ENCODE measurements at regions not wholly inside any gene's neighbourhood (a gene's known extent, or its start where the extent isn't known, plus 50 kb on each side); places are given as distances from the start of the nearest gene placed in this dataset.

DNA sequence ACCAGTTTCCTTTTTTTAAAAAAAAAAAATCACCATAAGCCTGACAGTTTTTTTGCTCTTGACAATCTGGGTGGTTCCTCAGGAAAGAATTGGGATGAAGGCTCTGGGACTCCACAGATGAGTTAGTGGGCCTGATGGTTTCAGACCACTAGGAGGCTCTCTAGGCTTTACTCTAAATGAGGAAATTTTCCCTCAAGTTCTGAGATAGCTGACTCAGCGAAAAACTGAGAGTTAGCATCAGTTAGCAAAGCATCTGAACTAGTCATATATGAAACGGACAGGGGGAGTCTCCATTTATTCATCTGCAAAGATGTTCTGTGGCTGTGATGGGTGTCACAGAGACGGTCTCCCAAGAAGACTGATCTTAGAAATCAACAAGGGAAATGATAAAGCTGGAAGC is 314.3 kb upstream of the OR4E1 start:
- peak; percentile 50 for DNase-seq (ENCODE audit: low spot score)

DNA sequence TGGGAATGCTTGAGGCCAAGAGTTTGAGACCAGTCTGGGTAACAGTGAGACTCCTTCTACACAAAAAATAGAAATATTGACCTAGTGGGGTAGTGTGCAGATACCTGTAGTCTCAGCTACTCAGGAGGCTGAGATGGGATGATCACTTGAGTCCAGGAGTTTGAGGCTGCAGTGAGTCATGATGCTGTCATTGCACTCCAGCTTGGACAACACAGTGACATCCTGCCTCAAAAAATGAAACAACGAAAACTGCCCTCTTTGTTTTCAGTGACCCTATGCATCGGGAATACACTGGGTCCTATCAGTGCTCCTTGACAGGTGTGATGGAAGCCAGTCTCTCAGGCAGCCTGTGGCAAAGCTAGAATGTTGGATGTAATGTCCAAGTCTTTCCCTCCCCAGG is 311.5 kb upstream of the OR4E1 start:
- DNase-seq (ENCODE audit: low spot score), result no peak

DNA sequence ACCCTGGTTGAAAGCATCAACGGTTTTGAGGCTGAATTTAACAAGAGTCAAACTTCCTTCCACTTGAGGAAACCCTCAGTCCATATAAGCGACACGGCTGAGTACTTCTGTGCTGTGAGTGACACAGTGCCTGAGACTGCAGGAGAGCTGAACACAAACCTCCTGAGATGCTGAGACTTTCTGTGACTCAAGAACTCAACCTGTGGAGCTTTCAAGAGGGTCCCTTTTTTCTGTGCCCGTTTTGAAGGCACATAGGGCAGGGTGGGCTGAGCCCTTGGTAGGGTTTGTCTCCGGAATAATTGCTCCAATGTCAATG is 305.3 kb upstream of the OR4E1 start:
- DNase-seq (ENCODE audit: low spot score), result no peak

DNA sequence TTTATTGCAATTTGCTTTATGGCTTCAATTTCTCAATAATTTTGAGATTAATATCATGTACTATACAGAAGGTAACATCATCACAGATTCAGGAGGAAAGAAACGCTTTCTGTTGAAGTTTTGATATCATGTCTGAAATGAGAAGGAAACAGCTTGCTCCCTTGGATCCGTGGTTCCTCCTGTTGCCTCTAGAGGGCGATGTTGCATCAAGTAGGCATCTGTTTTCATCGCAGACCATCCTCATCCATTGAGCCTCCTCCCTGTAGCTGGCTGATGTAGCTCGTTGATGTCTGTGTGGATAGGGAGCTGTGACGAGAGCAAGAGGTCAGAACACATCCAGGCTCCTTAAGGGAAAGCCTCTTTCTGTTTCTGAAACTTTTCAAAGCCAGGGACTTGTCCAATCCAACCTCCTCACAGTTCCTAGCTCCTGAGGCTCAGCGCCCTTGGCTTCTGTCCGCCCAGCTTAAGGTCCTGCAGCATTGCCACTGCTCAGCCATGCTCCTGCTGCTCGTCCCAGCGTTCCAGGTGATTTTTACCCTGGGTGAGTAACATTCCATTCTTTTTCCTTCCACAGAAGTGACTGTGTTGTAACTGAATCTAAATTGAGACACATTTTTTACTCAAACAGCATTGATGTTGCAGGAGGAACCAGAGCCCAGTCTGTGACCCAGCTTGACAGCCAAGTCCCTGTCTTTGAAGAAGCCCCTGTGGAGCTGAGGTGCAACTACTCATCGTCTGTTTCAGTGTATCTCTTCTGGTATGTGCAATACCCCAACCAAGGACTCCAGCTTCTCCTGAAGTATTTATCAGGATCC is 304.8 kb upstream of the OR4E1 start:
- DNase-seq (ENCODE audit: low spot score), result peak; percentile 49

- DNase-seq (ENCODE audit: low spot score), result no peak
These were observed 301.1 kb upstream of the OR4E1 start for GRCh38 chr14:21974741-21975140.

DNA sequence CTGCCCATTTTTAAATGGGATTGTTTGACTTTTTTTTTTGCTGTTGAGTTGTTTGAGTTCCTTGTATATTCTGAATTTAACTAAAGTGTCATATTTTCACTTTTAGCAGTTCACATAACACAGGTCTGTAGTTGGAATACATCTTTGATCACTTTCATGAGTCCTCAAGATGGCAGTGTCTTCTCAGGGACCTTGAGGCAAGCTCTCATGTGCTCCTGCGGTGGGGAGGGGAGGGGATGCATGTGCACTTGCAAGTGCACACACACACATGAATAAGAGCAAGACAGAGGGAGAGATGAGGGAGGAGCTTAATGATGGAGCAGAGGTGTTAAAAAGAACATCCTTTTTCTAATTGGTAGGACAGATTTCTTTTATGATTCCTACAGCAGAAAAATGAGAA is 291.4 kb upstream of the OR4E1 start:
- DNase-seq (ENCODE audit: low spot score), result no peak

DNA sequence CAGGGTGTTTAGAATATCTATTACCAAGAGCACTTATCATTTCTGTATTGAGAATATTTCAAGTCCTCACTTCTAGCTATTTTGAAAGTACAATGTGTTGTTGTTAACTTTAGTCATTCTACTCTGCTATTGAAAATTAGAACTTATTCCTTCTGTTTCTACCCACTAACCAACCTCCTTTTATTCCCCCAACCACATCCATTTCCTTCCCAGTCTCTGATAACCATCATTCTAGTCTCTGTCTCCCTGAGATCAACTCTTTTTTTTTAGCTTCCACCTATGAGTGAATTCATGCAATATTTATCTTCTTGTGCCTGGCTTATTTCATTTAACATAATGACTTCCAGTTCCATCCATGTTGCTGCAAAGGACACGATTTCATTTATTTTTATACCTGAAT is 290.6 kb upstream of the OR4E1 start:
- DNase-seq (ENCODE audit: low spot score), result no peak

GRCh38 chr14:21960636-21961035 is 287.0 kb upstream of the OR4E1 start:
- DNase-seq (ENCODE audit: low spot score), result no peak

DNA sequence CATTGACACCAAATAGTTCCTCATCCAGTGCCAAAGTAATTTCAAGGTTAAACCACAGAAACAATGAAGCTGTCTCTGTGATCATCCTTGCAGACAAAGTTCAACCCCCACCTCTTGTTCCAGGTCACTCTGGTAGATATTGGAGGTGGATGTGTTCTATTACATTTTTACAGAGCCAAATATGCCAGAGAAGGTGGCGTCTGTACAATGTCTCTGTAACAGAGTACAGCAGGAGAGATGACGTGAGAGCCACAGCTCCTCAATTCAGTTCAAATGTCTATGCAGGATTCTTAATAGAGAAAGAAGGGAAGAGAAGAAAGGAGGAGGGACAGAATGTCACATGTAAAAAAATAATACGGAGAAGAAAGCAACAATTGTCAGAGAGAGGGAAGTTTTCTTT is 268.3 kb upstream of the OR4E1 start:
- DNase-seq (ENCODE audit: low spot score), result no peak

GRCh38 chr14:21940887-21941856 is 267.6 kb upstream of the OR4E1 start:
- peak; percentile 40 for DNase-seq (ENCODE audit: low spot score)

DNA sequence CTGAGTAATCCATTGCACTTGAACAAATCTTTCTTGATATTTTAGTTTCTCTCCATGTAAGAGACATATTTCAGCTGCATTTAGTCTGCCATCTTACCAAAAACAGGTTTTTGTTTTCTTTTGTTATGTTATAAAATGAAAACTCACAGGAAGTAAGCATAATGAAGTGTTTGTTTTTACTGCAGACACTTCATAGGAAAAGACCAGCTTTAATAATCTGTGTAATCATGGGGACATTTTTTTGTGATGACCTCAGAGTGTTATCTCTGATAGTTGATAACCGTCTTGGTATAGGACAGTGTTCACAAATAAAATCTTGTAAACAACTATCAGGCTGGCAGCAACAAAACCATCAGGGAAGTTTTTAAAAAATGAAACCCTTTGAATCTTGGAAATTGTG is 266.2 kb upstream of the OR4E1 start:
- DNase-seq (ENCODE audit: low spot score), result no peak

DNA sequence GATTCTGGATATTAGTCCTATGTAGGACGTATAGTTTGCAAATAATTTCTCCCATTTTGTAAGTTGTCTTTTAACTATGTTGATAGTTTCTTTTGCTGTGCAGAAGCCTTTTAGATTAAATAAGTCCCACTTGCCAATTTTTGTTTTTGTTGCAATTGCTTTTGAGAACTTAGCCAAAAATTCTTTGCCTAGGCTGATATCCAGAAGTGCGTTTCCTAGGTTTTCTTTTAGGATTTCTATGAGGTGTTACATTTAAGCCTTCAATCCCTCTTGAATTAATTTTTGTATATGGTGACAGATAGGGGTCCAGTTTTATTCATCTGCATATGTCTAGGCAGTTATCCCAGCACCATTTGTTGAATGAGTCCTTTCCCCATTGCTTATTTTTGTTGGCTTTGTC is 264.4 kb upstream of the OR4E1 start:
- DNase-seq (ENCODE audit: low spot score), result no peak

DNA sequence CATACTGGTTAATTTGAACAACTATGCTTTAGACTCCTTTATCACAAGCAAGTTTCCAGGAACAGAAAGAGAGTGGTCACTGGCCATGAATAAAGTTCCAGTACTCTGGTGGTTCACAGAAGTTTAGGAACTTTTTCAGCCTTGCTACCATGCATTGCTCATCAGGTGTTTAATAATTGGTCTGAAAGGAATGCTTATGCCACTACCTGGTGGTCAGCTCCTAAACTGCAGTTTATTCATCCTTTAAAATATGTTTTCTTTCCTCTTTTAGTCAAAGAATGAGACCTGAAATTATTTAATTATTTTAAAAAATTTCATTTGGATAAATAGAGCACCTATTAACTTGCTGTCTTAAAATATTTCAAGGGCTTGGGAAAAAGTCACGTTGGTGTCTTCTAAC is 260.1 kb upstream of the OR4E1 start:
- no peak for DNase-seq (ENCODE audit: low spot score)

DNA sequence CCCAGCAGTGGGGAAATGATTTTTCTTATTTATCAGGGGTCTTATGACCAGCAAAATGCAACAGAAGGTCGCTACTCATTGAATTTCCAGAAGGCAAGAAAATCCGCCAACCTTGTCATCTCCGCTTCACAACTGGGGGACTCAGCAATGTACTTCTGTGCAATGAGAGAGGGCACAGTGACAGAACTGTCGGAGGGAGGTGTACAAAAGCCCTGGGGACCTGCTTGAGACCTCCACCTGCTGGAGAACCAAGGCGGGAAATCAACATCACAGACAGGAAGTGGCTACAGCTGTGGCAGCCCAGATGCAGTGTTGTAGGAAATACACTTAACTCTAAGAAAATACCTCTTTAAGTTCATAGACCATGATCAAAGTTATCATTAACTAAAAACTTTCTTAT is 250.9 kb upstream of the OR4E1 start:
- no peak for DNase-seq (ENCODE audit: low spot score)

- DNase-seq (ENCODE audit: low spot score), result no peak
These were observed 250.2 kb upstream of the OR4E1 start for GRCh38 chr14:21923820-21924219.

DNA sequence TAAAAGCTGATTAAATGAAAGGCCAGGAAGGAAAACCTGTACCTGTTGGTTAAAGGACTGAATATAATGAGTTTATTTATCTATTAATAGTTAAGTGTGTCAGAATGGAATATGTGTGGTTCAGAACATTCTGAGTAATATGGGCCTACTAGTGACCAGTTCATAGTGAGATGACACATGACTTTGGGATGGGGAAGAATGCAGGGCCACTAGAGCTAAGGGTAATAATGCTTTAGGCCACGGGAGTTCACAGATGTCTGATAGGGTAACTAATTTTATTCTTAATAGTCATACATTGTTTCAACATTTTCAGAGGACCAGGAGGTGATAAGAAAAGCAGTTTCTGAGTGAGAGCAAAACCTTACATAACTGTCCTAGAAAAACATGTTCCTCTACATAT is 247.8 kb upstream of the OR4E1 start:
- DNase-seq (ENCODE audit: low spot score), result no peak

DNA sequence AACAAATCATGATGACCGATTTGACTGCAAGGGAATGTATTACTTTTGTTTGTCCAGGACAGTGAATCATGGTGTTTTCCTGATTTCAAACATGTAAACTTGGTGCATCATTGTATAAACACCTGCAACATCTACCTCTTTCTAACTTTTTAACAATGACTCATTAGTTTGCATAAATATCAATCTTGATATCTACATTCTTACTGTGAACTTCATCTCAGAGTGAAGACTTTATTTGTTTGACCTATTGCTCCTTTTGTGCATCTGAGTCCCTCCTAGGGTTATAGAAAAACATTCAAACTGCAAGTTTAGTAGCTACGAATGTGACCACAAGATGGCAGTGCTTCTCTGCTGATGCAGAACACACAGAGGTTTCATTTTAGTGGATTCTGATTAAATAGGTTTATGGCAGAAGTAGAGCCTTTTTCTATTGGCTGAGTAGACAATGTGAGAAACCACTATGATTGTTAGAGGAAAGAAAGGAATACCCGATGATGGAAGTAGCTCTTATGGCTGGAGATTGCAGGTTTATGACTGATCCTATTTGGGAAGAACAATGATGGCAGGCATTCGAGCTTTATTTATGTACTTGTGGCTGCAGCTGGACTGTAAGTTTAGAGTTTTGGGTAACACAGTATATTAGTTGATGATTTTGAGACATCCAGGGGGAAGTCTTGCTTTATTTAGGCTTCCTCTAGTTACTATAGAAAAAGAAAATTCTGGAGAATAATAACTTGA is 244.2 kb upstream of the OR4E1 start:
- peak; percentile 36 for DNase-seq (ENCODE audit: low spot score)

DNA sequence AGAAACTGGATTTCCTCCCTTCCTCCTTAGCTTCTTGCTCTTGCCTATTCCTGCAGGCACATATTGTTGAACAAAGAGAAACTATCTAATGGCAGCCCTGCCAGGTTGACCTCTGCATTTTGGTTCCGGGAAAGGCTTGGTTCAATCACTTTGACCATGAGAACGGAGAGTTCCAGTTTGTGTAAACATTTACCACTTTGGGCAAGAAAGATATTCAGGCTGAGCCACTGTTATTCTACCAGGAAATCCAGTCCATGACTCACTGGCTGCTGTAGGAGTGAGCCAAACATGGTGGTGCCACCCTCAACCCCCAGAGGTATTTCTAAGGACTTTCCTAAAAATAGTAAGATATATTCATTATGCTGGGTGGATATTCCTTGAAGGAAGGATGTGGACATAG is 242.2 kb upstream of the OR4E1 start:
- DNase-seq (ENCODE audit: low spot score), result no peak

DNA sequence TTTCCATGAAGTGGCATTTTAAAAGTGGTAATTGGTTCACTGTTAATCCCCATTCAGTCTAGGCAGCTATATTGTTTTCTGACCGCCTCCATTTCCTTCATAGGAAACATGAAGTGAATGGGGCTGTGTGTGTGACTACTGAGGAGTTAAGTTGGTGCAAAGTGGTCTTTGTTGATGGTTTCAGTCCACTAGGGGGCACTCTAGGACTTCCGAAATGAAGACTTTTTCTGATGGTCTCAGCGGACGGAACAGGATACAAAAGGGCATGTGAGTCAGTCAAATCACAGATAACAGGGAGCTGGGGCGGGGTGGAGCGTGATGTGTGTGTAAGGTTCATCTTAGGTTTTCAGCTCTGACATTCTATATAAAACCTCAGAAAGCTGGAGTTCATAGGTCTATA is 240.1 kb upstream of the OR4E1 start:
- peak; percentile 77 for DNase-seq (ENCODE audit: low spot score)

DNA sequence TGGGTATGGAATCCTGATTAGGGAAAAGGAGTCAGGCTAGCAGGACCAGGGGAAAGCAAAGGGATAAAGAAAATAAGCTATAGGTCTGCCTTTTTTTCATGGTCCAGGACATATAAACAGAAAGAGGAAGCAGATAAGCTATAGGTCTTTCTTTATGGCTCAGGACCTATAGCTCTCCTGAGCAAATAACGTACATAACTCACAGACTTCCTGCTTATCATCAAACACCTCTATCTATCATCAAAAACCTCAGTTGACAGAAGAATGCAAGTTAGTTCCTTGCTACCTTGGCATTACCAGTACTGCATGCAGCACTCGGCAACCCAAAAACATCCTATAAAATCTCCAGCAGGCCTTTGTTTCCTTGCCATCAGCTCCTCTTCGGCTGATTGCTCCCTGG is 238.7 kb upstream of the OR4E1 start:
- DNase-seq (ENCODE audit: low spot score), result no peak

GRCh38 chr14:21911877-21912276 is 238.3 kb upstream of the OR4E1 start:
- DNase-seq (ENCODE audit: low spot score), result no peak

DNA sequence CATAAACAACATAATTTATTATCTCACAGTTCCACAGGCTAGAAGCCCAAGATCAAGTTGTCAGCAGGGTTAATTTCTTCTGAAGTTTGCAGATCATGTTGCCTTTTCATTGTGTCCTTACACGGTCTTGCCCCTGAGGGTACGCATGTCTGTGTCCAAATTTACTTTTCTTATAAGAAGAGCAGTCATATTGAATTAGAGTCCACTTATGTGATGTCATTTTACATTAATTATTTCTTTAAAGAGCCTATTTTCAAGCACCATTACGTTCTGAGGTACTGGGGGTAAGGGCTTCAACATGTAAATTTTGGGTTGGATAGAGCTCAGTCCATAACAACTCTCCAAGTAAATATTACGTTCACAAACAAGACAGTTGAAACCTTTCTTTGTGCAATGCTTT is 236.6 kb upstream of the OR4E1 start:
- no peak for DNase-seq (ENCODE audit: low spot score)

Measured in COLO829 (cell line).